GM12865 (cell line): ENCODE measurements at regions not wholly inside any gene's neighbourhood (a gene's known extent, or its start where the extent isn't known, plus 50 kb on each side); places are given as distances from the start of the nearest gene placed in this dataset.

Experiments used
- DNase-seq: peaks from one replicate; pipeline ENCODE4 v3.0.0; 2010; ENCODE audit warnings: low read depth
- H3K4me3 ChIP-seq: 2 replicates; pipeline ENCODE4 v1.5.1; 2011; ENCODE audit warnings: mild to moderate bottlenecking, low read depth, low read length, control low read depth
- CTCF ChIP-seq: IDR thresholded peaks from 2 replicates; pipeline ENCODE4 v1.5.1; 2011; ENCODE audit warnings: low read length, control low read depth, low read depth, inconsistent platforms; ENCODE audit not compliant: insufficient read depth; ENCODE audit errors: missing control alignments

- DNase-seq: no peak
- TF ChIP-seq CTCF: no peak
- H3K4me3 ChIP-seq: no peak overlapping the region
Observed at GRCh38 chr6:54716877-54717276, 129.7 kb upstream of the FAM83B start.

- TF ChIP-seq CTCF: peak; percentile 77
- no peak overlapping the region for H3K4me3 ChIP-seq
- peak; percentile 71 for DNase-seq
Observed at GRCh38 chr6:54717849-54718455, 128.6 kb upstream of the FAM83B start.

DNA sequence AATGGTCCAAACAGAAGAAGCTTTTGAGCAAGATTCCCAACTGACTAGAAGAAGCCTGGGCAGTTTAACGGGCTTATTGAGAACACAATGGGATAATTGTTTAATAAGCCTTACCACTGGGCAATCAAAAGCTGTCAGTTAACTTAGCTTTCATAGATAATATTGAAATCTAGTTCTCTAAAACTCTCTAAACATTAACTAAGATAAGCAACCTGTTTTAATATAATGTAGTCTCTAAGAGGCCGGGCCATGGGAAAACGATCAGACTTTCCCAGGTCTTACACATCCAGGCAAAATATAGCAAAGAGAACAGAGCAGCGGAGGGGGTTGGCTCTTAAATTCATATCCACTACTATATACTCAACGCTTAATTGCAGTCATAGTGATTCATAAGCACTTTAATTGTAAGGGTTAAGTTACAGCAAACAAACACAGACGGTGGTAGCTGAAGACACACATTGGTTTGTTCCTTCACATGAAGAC, 128.0 kb upstream of the FAM83B start:
- no peak for TF ChIP-seq CTCF
- no peak overlapping the region for H3K4me3 ChIP-seq
- no peak for DNase-seq

DNA sequence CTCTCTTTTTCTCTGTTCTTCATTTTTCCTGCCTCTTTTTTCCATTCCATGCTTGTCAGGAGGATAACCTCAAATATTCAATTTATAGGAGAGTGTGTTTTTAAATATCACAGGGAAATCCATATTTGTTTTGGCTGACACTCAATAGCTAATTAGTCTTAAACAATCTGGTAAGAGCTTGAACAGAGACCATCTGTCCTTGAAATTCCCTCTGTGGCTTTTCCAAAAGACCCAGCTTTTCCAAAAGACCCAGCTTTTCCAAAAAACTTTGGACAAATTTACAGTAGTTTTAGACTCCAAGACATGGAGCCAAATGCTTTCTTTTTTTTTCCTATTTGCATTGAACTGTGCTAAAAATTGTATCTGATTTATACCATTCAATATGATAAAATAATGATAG, 127.4 kb upstream of the FAM83B start:
- TF ChIP-seq CTCF: no peak
- DNase-seq: no peak
- H3K4me3 ChIP-seq: no peak overlapping the region

GRCh38 chr6:54719633-54720032, 126.9 kb upstream of the FAM83B start:
- no peak for TF ChIP-seq CTCF
- DNase-seq: no peak
- no peak overlapping the region for H3K4me3 ChIP-seq

- TF ChIP-seq CTCF: no peak
- no peak overlapping the region for H3K4me3 ChIP-seq
Observed at GRCh38 chr6:54722328-54722727, 124.2 kb upstream of the FAM83B start.

DNA sequence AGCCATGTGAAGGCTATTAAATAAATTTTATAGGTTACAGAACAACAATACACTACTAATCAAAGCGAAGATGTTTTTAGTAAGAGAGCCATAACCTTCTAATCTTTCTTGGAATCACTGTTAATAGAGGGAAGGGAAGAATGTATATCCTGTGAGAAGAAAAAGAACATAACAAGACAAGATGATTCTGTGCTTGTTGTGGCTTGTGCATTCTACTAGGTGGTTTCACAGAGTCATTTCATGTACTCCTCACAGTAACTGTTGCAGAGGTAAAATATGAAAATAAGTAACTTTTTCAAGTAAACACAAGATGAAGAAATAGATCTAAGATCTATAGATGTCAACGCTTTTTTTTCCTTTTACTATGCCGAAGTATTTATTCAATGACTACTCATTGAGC, 116.9 kb upstream of the FAM83B start:
- H3K4me3 ChIP-seq: no peak overlapping the region
- no peak for TF ChIP-seq CTCF

More at GRCh38 chr6:54722328-54722727, 124.2 kb upstream of the FAM83B start:
- no peak for DNase-seq

More for the DNA sequence above, 116.9 kb upstream of the FAM83B start:
- no peak for DNase-seq
